ENCODE measurements at regions not wholly inside any gene's neighbourhood (a gene's known extent, or its start where the extent isn't known, plus 50 kb on each side); places are given as distances from the start of the nearest gene placed in this dataset.
"Not testable (repeated sequence)": the region's sequence is repeated elsewhere in the genome, so short reads cannot be mapped to it uniquely, and the experiment has no call there.

- not testable (repeated sequence) for DNase-seq (ENCODE audit: low read depth in 2 of 2)
Measured at GRCh38 chr16:18152832-18153231, 183.7 kb downstream of the NPIPA8 start.

DNA sequence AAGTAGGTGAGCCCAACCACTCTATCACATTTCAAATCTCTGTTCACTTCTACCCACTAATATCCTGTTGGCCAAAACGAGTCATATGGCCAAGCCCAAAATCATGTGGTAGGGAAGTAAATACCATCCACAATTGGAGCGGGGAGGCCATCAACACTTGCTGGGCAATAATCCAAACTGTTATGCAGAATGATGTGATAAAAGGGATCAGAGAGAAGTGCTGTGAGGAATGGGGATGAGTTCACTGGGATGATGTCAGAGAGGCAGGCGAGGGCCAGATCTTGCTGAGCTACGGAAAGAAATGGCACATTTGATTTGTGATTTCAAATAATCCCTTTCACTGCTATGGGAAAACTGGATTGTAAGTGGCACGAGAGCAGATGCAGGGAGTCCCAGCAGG is 188.4 kb downstream of the NPIPA8 start:
- not testable (repeated sequence) for DNase-seq (ENCODE audit: low read depth in 2 of 2)

DNA sequence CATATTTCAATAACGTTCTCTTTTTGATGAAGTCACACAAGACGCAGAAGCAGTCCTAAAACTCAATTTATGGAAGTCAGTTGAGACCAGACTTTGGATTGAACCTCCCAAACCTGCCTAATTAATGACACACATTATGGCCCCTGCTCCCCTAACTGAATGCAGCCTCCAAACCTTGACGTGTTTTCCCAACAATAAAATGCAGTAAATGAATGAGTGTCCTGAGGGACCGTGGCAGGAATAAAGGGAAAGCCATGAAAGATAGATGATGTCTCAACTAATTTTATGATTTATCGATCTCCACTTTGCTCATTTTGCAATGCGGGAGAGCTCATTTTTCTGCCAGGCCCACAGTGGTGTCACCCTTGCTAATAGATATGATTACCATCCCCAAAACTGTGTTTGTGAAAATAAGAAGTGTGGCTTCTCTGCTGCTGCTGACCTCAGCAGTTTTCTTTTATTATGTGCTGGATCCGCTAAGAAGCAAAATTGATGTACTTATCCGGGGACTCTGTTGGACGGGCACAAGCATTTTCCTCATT is 189.9 kb downstream of the NPIPA8 start:
- not testable (repeated sequence) for DNase-seq (ENCODE audit: low read depth in 2 of 2)

- DNase-seq (ENCODE audit: low read depth in 2 of 2): not testable (repeated sequence)
Measured at GRCh38 chr16:18142066-18142465, 194.5 kb downstream of the NPIPA8 start.

DNA sequence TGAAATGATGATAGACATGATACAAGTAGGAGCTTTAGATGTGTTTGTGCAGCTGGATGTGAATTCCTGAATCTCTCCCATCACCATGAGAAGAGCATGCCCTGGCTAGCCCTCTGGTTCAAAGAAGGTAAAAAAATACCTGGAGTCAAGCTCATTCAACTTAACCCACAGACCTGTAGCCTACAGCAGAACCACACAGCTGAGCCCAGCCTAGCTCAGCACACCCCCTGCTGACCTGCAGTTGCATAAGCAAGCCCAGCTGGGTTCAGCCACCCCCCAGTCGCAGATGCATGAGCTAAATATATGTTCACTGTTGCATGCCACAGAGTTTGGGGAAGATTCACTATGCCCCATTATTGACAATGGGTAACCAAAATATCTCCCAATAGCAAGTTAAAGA is 200.2 kb downstream of the NPIPA8 start:
- DNase-seq (ENCODE audit: low read depth in 2 of 2): not testable (repeated sequence)

DNA sequence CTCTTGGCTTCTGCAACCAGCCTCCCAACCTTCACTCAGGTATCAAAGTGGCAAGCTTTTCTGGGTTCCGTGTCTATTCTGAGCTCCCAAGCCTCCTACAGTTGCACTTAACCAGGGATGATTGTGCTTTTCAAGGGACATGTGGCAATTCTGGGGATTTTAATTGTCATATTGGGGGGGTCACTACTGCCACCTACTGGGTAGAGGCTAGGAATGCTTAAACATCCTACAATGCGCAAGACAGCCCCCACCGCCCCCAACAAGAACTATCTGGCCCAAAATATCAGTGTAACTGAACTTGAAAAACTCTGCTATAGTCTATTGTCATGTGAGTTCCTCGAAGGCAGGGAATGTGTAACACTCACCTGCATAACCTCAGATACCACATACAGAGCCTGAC is 201.5 kb downstream of the NPIPA8 start:
- not testable (repeated sequence) for DNase-seq (ENCODE audit: low read depth in 2 of 2)

DNA sequence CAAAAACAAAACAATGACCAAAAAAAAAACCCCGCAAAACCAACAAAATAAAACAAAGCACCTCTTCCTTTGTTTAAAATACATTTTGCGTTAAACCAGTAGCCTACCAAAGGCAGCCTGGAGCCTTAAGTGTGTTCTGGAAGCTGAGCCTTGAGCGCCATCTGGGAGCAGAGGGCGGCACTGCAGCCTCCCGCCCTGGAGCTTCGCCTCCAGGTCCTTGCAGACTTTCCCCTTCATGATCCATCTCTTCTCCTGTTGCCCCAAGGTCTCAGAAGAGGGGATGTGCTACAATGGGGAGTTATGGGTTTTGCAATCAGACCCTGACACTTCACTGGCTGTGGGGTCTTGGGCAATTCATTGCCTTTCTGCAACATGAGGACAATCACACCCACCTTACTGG is 204.9 kb downstream of the NPIPA8 start:
- DNase-seq (ENCODE audit: low read depth in 2 of 2): not testable (repeated sequence)

DNA sequence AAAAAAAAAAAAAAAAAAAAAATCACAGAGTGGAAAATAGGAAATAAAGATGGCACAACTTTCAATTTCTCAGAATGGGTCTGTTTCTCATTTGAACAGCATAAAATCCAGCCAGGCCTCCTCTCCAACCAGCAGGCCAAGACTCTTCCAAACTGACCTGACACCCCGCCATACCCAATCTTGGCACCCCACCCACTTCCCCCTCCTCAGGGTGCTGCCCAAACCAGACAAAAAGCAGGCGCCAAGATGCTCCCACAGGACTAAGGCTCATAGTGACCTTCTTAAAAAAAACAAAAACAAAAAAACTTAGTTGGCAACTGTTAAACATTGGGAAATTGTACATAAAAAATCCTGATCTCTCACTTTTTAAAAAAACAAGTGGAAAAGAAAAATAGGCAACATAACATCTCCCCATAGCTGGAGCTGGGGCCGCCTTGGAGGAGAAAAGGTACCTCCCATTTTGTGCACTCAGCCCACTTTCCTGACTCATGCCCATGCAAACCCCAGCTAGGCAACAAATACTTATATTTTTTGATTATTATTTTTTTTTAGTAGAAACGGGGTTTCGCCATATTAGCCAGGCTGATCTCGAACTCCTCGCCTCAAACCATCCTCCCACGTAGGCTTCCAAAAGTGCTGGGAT is 205.9 kb downstream of the NPIPA8 start:
- not testable (repeated sequence) for DNase-seq (ENCODE audit: low read depth in 2 of 2)

GRCh38 chr16:18127033-18127432 is 209.5 kb downstream of the NPIPA8 start:
- not testable (repeated sequence) for DNase-seq (ENCODE audit: low read depth in 2 of 2)

DNA sequence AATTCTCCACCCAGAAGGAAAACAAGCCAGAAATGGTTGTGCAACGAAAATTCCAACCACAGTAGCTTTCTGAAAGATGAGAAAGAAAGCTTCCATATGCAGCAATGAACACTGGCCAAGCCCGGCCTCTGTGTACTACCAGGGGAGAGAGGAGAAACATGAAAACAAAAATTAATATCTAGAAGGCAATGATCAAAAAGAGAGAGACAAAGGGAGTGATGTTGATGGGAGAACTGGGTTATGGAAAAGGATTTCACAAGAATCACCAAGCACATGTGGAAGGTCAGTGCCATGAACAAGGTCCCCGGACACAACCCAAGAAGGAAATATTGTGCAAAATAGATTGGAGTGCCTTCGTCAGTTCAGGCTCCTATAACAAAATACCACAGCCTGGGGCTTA is 217.4 kb downstream of the NPIPA8 start:
- not testable (repeated sequence) for DNase-seq (ENCODE audit: low read depth in 2 of 2)

- DNase-seq (ENCODE audit: low read depth in 2 of 2): not testable (repeated sequence)
Measured at GRCh38 chr16:18118684-18119083, 217.9 kb downstream of the NPIPA8 start.

DNA sequence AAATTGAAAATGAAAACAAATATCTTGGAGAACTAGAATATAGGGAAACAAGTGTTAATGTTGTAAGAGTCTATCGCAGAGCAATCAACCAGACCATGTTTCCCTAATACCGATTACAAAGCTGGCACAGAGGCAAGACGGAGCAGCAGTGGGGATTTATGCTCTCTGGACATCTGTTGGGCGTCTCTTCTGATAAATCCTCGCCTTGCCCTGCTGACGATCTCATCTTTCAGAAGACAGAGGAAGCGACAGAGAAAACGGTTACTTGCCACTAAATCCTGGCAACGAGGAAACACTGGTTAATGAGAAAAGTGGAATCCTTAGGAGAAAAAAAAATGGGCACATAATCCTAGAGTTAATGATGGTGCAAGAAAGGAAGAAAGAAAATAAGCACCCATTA is 218.5 kb downstream of the NPIPA8 start:
- DNase-seq (ENCODE audit: low read depth in 2 of 2): not testable (repeated sequence)

- not testable (repeated sequence) for DNase-seq (ENCODE audit: low read depth in 2 of 2)
Measured at GRCh38 chr16:18104412-18104811, 232.1 kb downstream of the NPIPA8 start.

DNA sequence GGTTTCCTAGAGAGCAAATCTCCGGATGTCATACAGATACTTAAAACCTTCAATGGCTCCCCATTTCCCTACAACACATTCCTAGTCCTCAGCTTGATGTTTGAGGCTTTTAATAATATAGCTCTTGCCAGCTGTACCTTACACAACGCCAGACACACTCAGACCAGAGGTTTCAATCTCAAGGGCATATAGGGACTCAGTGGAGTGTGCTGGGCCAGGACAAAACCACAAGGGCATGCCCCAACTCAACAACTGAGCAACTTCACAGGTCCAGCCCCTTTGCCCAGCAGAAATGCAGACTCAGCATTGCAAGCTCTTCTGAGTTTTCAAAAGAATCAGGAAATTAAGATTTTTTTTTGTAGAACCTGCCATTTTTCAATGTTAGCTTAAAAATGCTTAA is 235.5 kb downstream of the NPIPA8 start:
- DNase-seq (ENCODE audit: low read depth in 2 of 2): not testable (repeated sequence)

GRCh38 chr16:18092605-18093004 is 243.9 kb downstream of the NPIPA8 start:
- DNase-seq (ENCODE audit: low read depth in 2 of 2): not testable (repeated sequence)

DNA sequence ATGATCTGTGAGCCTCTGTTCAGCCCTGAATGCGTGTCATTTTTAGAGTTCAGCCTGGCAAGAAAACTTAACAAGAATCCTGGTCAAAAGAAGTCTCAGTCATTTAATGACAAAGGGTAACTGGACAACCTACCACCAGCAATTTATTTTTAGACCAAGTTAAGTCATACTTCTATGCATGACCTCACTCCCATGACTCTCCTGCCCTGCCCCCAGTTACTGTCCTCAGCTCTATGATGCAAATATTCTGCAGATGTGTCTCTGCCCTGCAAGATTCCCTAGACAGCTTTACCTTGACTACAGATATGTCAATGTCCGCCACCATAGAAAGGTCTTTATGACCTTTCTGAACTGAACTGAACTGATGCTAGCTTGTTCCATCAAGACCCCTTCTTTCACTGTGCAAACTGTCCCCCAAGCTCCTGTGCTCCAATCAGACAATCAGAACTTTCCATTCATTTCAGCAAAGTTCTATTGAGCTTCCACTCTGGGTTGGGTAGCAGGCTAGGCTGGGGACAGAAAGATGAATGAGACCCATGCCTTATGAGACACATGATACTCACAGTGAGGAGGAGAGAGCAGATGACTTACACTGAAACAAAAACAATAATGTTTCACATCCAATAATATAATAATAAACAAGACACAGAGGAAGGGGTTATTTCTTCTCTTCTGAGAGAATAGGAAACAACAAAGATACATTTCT is 255.7 kb downstream of the NPIPA8 start:
- DNase-seq (ENCODE audit: low read depth in 2 of 2): not testable (repeated sequence)

DNA sequence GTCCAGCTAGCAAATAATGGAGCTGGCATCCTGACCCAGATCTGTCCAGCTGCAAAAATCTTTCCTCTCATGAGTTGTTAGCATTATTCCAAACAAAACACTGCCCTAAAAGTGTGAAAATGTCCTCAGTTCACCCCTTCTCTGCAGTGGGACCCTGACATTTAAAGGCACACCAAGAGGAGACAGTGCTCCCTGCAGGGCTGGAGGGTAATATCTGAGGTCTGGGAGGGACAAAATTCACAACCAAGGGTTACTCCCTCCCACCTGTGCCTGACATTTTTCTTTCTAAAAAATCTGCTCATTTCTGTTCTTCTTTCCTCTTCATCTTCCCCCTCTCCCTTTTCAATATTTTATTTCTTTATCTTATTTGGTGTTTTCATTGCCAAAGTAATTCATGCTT is 258.6 kb downstream of the NPIPA8 start:
- not testable (repeated sequence) for DNase-seq (ENCODE audit: low read depth in 2 of 2)

- no peak for DNase-seq (ENCODE audit: low read depth in 2 of 2)
Measured at GRCh38 chr16:18072161-18072560, 264.4 kb downstream of the NPIPA8 start.

- no peak for DNase-seq (ENCODE audit: low read depth in 2 of 2)
Measured at GRCh38 chr16:18069683-18070082, 266.9 kb downstream of the NPIPA8 start.

DNA sequence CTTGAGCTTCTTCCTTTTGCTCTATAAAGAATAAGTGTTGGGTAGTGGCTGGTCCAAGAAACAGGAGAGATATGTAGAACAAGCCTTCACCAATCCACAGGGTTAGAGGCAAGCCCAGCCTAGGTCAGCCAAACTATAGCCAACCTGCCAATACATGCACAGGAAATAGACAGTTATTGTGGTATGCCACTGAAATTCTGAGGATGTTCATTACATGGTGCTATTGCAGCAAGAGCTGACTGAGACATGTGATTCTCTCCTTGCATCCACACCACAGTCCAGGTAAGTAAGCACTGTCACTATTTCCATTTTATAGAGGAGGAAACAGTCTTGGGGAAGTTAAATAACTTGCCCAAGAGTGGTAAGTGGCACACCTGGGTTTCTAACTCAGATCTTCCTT is 268.1 kb downstream of the NPIPA8 start:
- no peak for DNase-seq (ENCODE audit: low read depth in 2 of 2)

DNA sequence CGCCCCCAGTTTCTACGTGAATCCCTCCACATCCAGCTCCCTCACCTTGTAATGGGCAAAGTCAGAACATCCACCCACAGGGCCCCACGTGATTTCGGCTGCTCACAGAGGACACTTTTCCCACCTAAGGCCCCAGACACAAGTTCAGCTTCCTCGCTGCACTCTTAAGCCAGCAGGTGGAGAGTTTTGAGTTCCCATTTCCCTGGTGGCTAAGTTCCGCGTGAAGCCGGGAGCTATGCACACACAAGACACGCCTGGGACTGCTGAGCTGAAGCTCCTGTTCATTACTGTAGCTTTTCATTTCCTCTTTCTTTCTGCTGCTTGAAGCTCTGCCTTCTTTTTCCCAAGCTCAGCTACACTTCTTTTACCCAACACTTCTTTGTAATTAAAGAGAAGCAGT is 273.8 kb downstream of the NPIPA8 start:
- no peak for DNase-seq (ENCODE audit: low read depth in 2 of 2)

DNA sequence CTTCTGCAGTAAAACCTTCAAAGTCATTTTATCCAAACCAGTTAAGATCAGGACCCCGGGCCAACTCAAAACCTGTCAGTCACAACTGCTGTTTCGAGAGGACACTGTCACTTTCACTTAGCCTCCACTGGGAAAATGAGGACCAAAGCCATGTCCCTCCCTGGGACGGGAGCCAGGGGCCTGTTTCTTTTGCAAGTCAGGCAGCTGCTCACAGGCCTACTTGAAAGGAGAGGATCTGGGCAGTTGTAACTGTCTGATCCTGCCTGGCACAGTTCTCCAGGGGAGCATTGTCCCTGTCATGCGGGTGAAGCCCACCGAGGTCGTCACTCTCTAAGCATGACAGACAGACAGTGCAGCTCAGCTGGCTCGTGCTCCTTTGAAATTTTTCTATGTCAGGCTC is 276.2 kb downstream of the NPIPA8 start:
- DNase-seq (ENCODE audit: low read depth in 2 of 2): no peak

DNA sequence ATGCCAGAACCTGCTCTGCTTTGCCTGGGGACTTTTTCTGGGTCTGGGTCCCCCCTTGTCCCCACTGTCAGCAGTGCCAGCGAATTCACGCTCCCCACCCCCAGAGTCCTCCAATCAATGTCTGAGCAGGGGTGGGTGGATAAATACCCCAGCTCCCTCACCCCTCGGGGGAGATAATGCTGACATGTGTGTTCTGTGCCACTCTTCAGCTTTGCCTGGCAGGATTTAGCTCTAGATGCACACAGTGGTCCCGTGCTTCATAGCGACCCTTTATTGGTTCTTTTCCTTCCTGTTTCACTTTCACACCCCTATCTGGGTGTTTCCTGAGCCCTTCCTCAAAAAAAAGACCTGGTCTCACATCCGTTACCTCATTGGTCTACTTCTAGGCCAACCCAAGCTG is 277.0 kb downstream of the NPIPA8 start:
- DNase-seq (ENCODE audit: low read depth in 2 of 2): no peak
